ENCODE measurements at regions not wholly inside any gene's neighbourhood (a gene's known extent, or its start where the extent isn't known, plus 50 kb on each side); places are given as distances from the start of the nearest gene placed in this dataset.

DNA sequence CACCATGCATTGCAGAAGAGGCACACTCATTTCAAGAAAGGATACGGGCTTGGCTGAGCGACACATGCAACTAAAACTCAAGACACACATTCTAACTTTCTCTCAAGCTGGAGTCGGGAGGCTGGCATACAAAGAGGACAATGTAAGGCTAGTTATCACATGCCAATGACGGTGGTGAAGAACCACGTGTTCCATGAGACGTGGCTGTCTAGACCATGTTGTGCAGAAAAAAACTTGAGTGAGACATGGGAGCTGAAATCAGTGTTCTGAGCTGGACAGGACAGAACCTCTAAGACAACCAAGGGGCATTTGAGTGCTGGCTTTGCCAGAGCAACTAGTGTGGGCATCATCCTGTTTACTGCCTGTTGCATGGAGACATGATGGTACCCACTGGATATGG is 193.0 kb upstream of the DPP6 start:
- TF ChIP-seq CTCF (IDR thresholded peaks at IDR 0.05) = no peak
- TF ChIP-seq POLR2AphosphoS5 (IDR thresholded peaks at IDR 0.05) = no peak
- TF ChIP-seq POLR2A (IDR thresholded peaks at IDR 0.05) = no peak
- Histone ChIP-seq H3K4me3 (no peak overlapping the region), H3K4me1 (no peaks in the 10 kb centered on the region), H3K27me3 (no peaks in the 10 kb centered on the region), H3K9me3 (peaks cover 0 to 11% of the 10 kb centered on the region in 2 donors), H3K27ac (no peak overlapping the region), H3K36me3 (no peaks in the 10 kb centered on the region)
- no peak for DNase-seq (ENCODE audit: low spot score in 2 of 2)
- intact Hi-C loops (cut with DNase I; ENCODE audit: low total_unique reads) = no loop called here

DNA sequence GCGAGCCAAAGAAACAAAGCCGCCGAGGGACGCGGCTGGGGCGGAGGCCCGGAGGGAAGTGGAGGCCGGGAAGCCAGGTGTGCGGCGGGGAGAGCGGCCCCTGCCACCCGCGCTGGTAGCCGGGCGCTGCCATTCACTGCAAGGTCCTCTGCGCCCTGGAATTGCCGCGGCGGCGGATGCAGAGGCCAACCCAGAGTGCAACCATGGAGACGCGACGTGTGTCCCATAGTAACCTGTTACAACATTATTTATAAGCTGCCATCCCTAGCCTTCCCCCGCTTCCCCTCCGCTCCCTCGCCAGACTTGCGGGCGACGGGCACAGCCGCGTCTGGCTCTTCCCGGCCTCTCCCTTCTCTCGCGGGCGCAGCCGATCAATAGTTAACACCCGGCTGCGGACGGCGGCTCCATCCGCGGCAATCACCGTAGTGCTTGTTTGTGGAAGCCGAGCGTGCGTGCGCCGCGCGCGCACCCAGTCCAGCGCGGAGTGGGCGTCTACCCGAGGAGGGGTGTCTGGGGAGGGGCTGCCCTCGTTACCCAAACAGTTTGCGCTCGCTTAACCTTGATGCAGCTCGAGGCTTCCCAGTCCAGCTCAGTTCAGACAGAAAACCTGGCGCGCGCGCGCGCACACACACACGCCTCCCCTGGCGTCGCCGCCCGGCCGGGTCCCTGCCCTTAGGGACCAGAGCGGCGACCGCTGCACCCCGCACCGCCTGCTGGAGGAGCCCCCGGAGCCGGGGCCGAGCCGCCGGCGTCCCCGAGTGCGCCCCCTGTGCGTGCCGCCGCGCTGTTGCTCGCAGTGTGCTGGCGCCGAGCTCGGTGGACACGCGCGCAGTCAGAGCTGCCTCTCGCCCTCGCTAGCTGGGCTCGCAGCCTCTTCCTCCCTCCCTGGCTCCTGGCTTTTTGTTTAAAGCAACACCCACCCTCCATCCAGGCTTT is 165.4 kb upstream of the DPP6 start:
- Histone ChIP-seq H3K36me3 (no peaks in the 10 kb centered on the region), H3K4me3 (peak overlapping the region; percentile 0 to 16 (median 11)), H3K4me1 (no peaks in the 10 kb centered on the region), H3K9me3 (no peaks in the 10 kb centered on the region), H3K27ac (no peak overlapping the region), H3K27me3 (peaks cover 0 to 37% of the 10 kb centered on the region in 2 donors)
- intact Hi-C loops (cut with DNase I; ENCODE audit: low total_unique reads) = no loop called here
- TF ChIP-seq POLR2AphosphoS5 (IDR thresholded peaks at IDR 0.05) = no peak
- no peak for TF ChIP-seq POLR2A (IDR thresholded peaks at IDR 0.05)
- no peak for TF ChIP-seq CTCF (IDR thresholded peaks at IDR 0.05)
- DNase-seq (ENCODE audit: low spot score in 2 of 2) = no peak

DNA sequence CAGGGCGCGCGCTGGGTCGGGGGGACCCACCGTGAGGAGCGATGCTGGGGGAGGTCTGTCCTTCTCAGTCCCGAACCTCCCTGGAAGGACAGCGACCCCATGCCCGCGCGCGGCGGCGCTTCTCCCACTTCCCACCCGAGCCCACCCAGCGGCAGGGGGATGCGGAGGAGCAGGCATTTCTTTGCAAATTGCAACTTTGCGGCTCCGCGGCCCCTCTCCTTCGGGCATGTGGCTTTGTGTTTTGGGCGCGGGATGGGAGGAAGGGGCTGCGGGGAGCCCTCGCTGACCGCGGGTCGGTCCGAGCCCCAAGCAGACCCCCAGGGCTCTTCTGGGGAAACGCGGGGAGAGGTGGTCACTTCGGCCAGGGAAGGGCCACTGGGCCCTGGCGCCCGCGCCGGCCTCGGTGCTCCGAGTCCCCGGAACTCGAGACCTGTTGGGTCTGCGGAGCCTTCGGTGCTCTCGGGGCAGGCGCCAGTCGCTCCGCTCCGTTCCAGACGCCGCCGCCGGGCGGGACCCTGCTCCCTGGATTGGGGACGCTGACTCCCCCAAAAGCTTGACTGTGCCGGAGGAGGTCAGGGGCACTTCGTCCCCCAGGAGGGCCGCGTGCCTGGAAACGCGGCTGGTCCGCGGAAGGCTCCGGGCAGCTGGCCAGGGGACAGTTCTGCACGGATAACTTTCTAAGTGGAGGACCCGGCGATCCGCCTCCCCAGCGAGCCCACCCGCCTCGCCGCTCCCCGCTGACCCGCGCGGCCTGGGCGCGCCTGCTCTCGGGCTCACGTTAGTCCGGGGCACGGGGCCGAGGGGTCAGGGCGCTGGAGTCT is 164.2 kb upstream of the DPP6 start:
- H3K9me3 ChIP-seq = no peaks in the 10 kb centered on the region
- H3K36me3 ChIP-seq = no peaks in the 10 kb centered on the region
- peaks cover 0 to 37% of the 10 kb centered on the region in 2 donors for H3K27me3 ChIP-seq
- intact Hi-C loops (cut with DNase I; ENCODE audit: low total_unique reads) = no loop called here
- H3K4me3 ChIP-seq = no peak overlapping the region
- H3K4me1 ChIP-seq = no peaks in the 10 kb centered on the region
- TF ChIP-seq POLR2AphosphoS5 (IDR thresholded peaks at IDR 0.05) (no peak), CTCF (IDR thresholded peaks at IDR 0.05) (no peak)
- no peak for DNase-seq (ENCODE audit: low spot score in 2 of 2)
- no peak overlapping the region for H3K27ac ChIP-seq

- Histone ChIP-seq H3K4me1 (no peaks in the 10 kb centered on the region), H3K27me3 (peaks cover 0 to 22% of the 10 kb centered on the region in 2 donors), H3K27ac (no peak overlapping the region), H3K4me3 (no peak overlapping the region), H3K9me3 (no peaks in the 10 kb centered on the region), H3K36me3 (no peaks in the 10 kb centered on the region)
- DNase-seq (ENCODE audit: low spot score in 2 of 2) = no peak
- intact Hi-C loops (cut with DNase I; ENCODE audit: low total_unique reads) = no loop called here
- TF ChIP-seq POLR2AphosphoS5 (IDR thresholded peaks at IDR 0.05) (no peak), CTCF (IDR thresholded peaks at IDR 0.05) (no peak), POLR2A (IDR thresholded peaks at IDR 0.05) (no peak)
These were observed 160.2 kb upstream of the DPP6 start for GRCh38 chr7:153891990-153892389.

DNA sequence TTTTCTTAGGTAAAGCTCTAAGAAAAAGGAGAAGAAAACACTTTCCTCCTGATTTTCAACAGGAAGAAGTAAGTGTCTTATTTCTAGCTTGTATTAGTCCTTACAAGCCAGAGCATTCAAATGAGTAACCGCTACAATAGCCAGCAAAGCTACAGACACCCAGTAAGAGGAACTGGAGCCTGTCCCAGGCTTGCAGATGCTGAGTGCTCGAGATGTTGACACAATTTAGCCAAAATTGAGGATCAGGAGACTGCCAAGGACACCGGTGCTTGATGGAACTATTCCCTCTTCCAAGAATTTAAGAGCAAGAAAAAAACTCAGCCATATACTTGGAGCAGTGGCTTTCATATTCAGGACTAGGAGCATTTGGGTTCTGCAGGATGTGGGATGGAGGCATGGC is 149.3 kb upstream of the DPP6 start:
- no peak for DNase-seq (ENCODE audit: low spot score in 2 of 2)
- H3K27ac ChIP-seq = no peak overlapping the region

More for the DNA sequence above, 149.3 kb upstream of the DPP6 start:
- no peaks in the 10 kb centered on the region for H3K27me3 ChIP-seq
- H3K4me3 ChIP-seq = no peak overlapping the region
- peaks cover 0 to 5% of the 10 kb centered on the region in 2 donors for H3K9me3 ChIP-seq
- H3K4me1 ChIP-seq = no peaks in the 10 kb centered on the region
- no peak for TF ChIP-seq POLR2AphosphoS5 (IDR thresholded peaks at IDR 0.05)
- TF ChIP-seq CTCF (IDR thresholded peaks at IDR 0.05) = no peak
- no peak for TF ChIP-seq POLR2A (IDR thresholded peaks at IDR 0.05)
- intact Hi-C loops (cut with DNase I; ENCODE audit: low total_unique reads) = no loop called here
- H3K36me3 ChIP-seq = no peaks in the 10 kb centered on the region
